ENCODE measurements at regions not wholly inside any gene's neighbourhood (a gene's known extent, or its start where the extent isn't known, plus 50 kb on each side); places are given as distances from the start of the nearest gene placed in this dataset.
A peak's percentile ranks its signal among the peaks of the same experiment; 100 is the strongest.

GRCh38 chr15:96672629-96673028 lies 342.1 kb downstream of the NR2F2 start:
- DNase-seq (ENCODE audit: low spot score): no peak

- no peak for DNase-seq (ENCODE audit: low spot score)
Observed at GRCh38 chr15:96678386-96678785, 347.9 kb downstream of the NR2F2 start.

- no peak for DNase-seq (ENCODE audit: low spot score)
Observed at GRCh38 chr15:96687388-96688107, 357.0 kb downstream of the NR2F2 start.

GRCh38 chr15:96690733-96691132 lies 360.2 kb downstream of the NR2F2 start:
- DNase-seq (ENCODE audit: low spot score): no peak

- no peak for DNase-seq (ENCODE audit: low spot score)
Observed at GRCh38 chr15:96692826-96693225, 362.3 kb downstream of the NR2F2 start.

- peak; percentile 41 for DNase-seq (ENCODE audit: low spot score)
Observed at GRCh38 chr15:96693515-96693914, 363.0 kb downstream of the NR2F2 start.

GRCh38 chr15:96693990-96694517 lies 363.6 kb downstream of the NR2F2 start:
- DNase-seq (ENCODE audit: low spot score): peak; percentile 94

GRCh38 chr15:96695426-96695825 lies 364.9 kb downstream of the NR2F2 start:
- DNase-seq (ENCODE audit: low spot score): no peak

GRCh38 chr15:96699871-96700401 lies 369.4 kb downstream of the NR2F2 start:
- no peak for DNase-seq (ENCODE audit: low spot score)

- no peak for DNase-seq (ENCODE audit: low spot score)
Observed at GRCh38 chr15:96700555-96700954, 370.1 kb downstream of the NR2F2 start.

- DNase-seq (ENCODE audit: low spot score): peak; percentile 14
Observed at GRCh38 chr15:96701443-96701842, 370.9 kb downstream of the NR2F2 start.

GRCh38 chr15:96701877-96702276 lies 371.4 kb downstream of the NR2F2 start:
- no peak for DNase-seq (ENCODE audit: low spot score)

- no peak for DNase-seq (ENCODE audit: low spot score)
Observed at GRCh38 chr15:96702589-96702988, 372.1 kb downstream of the NR2F2 start.

GRCh38 chr15:96703091-96703490 lies 372.6 kb downstream of the NR2F2 start:
- DNase-seq (ENCODE audit: low spot score): no peak

- no peak for DNase-seq (ENCODE audit: low spot score)
Observed at GRCh38 chr15:96703794-96704550, 373.5 kb downstream of the NR2F2 start.

- DNase-seq (ENCODE audit: low spot score): no peak
Observed at GRCh38 chr15:96716075-96716474, 385.6 kb downstream of the NR2F2 start.

- DNase-seq (ENCODE audit: low spot score): no peak
Observed at GRCh38 chr15:96716478-96716877, 386.0 kb downstream of the NR2F2 start.

GRCh38 chr15:96720251-96720650 lies 389.8 kb downstream of the NR2F2 start:
- peak; percentile 40 for DNase-seq (ENCODE audit: low spot score)

- no peak for DNase-seq (ENCODE audit: low spot score)
Observed at GRCh38 chr15:96720656-96721055, 390.2 kb downstream of the NR2F2 start.

GRCh38 chr15:96728591-96728990 lies 398.1 kb downstream of the NR2F2 start:
- DNase-seq (ENCODE audit: low spot score): no peak

GRCh38 chr15:96732704-96733103 lies 402.2 kb downstream of the NR2F2 start:
- no peak for DNase-seq (ENCODE audit: low spot score)

GRCh38 chr15:96733721-96734120 lies 403.2 kb downstream of the NR2F2 start:
- DNase-seq (ENCODE audit: low spot score): no peak

GRCh38 chr15:96735632-96736240 lies 405.2 kb downstream of the NR2F2 start:
- no peak for DNase-seq (ENCODE audit: low spot score)

Data from SW480 (cell line).